Neuronal stem cell (in vitro differentiated cells): ENCODE measurements at regions not wholly inside any gene's neighbourhood (a gene's known extent, or its start where the extent isn't known, plus 50 kb on each side); places are given as distances from the start of the nearest gene placed in this dataset.

Experiments used
- DNase-seq: peaks from one replicate; pipeline ENCODE4 v3.0.0-alpha.2; 2013; ENCODE audit warnings: low spot score
- H2AFZ ChIP-seq: one replicate; pipeline ENCODE4 v1.6.1; 2013; ENCODE audit warnings: mild to moderate bottlenecking, low read length, inconsistent platforms
- H2AK5ac ChIP-seq: 2 replicates; pipeline ENCODE4 v1.6.1; 2013; ENCODE audit warnings: low read depth, mild to moderate bottlenecking, inconsistent platforms, low read length, moderate library complexity, mixed read lengths
- H2BK120ac ChIP-seq: 2 replicates; pipeline ENCODE4 v1.6.1; 2013; ENCODE audit warnings: low read depth, mild to moderate bottlenecking, inconsistent platforms, low read length, moderate library complexity, mixed read lengths
- H2BK12ac ChIP-seq: one replicate; pipeline ENCODE4 v1.6.1; 2013; ENCODE audit warnings: low read length, inconsistent platforms
- H2BK15ac ChIP-seq: 2 replicates; pipeline ENCODE4 v1.6.1; 2013; ENCODE audit warnings: mild to moderate bottlenecking, low read length, inconsistent platforms, mixed read lengths
- H2BK5ac ChIP-seq: one replicate; pipeline ENCODE4 v1.6.1; 2013; ENCODE audit warnings: inconsistent platforms, mild to moderate bottlenecking, low read length, moderate library complexity
- H3K14ac ChIP-seq: one replicate; pipeline ENCODE4 v1.6.1; 2013; ENCODE audit warnings: low read length, inconsistent platforms
- H3K18ac ChIP-seq: 2 replicates; pipeline ENCODE4 v1.6.1; 2013; ENCODE audit warnings: low read length, inconsistent platforms
- H3K23ac ChIP-seq: 2 replicates; pipeline ENCODE4 v1.6.1; 2013; ENCODE audit warnings: low read depth, mild to moderate bottlenecking, mixed read lengths, low read length, inconsistent platforms; ENCODE audit not compliant: poor library complexity
- H3K27ac ChIP-seq: replicated peaks from 3 replicates; pipeline ENCODE4 v1.5.1; 2013; ENCODE audit warnings: low read length, inconsistent platforms
- H3K27me3 ChIP-seq, 3 experiments: 2 replicates each; pipeline ENCODE4 v1.6.1; 2013; ENCODE audit warnings: low read length in 3 of 3, mild to moderate bottlenecking in 2 of 3, inconsistent platforms in 1 of 3, low read depth in 1 of 3, mixed read lengths in 1 of 3, moderate library complexity in 1 of 3; ENCODE audit not compliant: control insufficient read depth in 3 of 3, insufficient read depth in 3 of 3
- H3K36me3 ChIP-seq, 2 donors: replicated peaks in 1 of 2; 2 replicates each; pipeline ENCODE4 v1.6.1; 2013; ENCODE audit warnings: low read length in 2 of 2; ENCODE audit not compliant: control insufficient read depth in 2 of 2, insufficient read depth in 2 of 2
- H3K4ac ChIP-seq: 2 replicates; pipeline ENCODE4 v1.6.1; 2013; ENCODE audit warnings: inconsistent platforms, mild to moderate bottlenecking, low read length, moderate library complexity
- H3K4me1 ChIP-seq, 2 donors: 1 replicate in 1 of 2; 2 replicates in 1 of 2; pipeline ENCODE4 v1.6.1; 2013; ENCODE audit warnings: low read length in 2 of 2, low read depth in 1 of 2; ENCODE audit not compliant: control insufficient read depth in 2 of 2, insufficient read depth in 1 of 2
- H3K4me2 ChIP-seq: one replicate; pipeline ENCODE4 v1.6.1; 2013; ENCODE audit warnings: mild to moderate bottlenecking, low read length, inconsistent platforms; ENCODE audit not compliant: insufficient read depth, poor library complexity, severe bottlenecking
- H3K4me3 ChIP-seq, 2 donors: 2 replicates each; pipeline ENCODE4 v1.5.1; 2013; ENCODE audit warnings: low read length in 2 of 2, mild to moderate bottlenecking in 2 of 2, inconsistent platforms in 1 of 2, moderate library complexity in 1 of 2
- H3K79me1 ChIP-seq: one replicate; pipeline ENCODE4 v1.6.1; 2013; ENCODE audit warnings: low read depth, mild to moderate bottlenecking, inconsistent platforms, low read length, moderate library complexity
- H3K9ac ChIP-seq: one replicate; pipeline ENCODE4 v1.6.1; 2013; ENCODE audit warnings: mild to moderate bottlenecking, low read depth, low read length, inconsistent platforms; ENCODE audit not compliant: poor library complexity
- H3K9me3 ChIP-seq, 2 donors: replicated peaks in 1 of 2; 2 replicates each; pipeline versions ENCODE3 to v1.6.1; 2013; ENCODE audit warnings: low read length in 2 of 2, mild to moderate bottlenecking in 2 of 2, inconsistent platforms in 1 of 2, low read depth in 1 of 2, mixed read lengths in 1 of 2, moderate library complexity in 1 of 2; ENCODE audit not compliant: control insufficient read depth in 2 of 2, insufficient read depth in 1 of 2
- H4K8ac ChIP-seq: one replicate; pipeline ENCODE4 v1.6.1; 2013; ENCODE audit warnings: low read depth, mild to moderate bottlenecking, inconsistent platforms, low read length, moderate library complexity
- H4K91ac ChIP-seq: one replicate; pipeline ENCODE4 v1.6.1; 2013; ENCODE audit warnings: low read length, low read depth, mild to moderate bottlenecking, inconsistent platforms; ENCODE audit not compliant: poor library complexity
- WGBS, 2 donors: extraction: QIAGEN DNeasy Blood & Tissue Kit; methylation state at CpG; one replicate each; pipeline ENCODE4 v1.1.7; 2013; ENCODE audit warnings: missing lambda C conversion rate in 2 of 2, mixed read lengths in 1 of 2; ENCODE audit not compliant: insufficient read length in 2 of 2, insufficient replicate concordance in 1 of 2; ENCODE audit errors: extremely low coverage in 2 of 2; 5-methylcytosine and 5-hydroxymethylcytosine counted together

DNA sequence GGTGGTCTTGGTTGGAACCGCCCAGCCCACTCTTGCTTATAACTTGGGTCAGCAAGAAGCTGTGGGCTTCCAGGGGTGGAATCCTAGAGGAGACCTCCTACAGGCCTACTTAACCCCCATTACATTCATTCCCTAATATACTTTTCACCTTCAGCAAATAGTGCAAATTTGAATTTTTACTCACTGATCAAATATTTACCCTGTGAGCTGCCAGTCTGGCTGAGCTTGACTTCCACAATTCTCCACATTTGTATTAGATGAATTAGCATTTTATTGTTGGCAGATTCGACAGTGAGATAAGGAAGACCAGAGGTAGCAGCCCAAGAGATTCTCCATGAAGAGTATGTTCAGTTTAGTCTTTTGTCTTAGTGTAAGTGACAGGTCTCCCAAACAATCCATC is 199.6 kb downstream of the BCOR start:
- no CpG with 5 or more reads among the region's 2 CpGs for WGBS, 2 donors
- H3K23ac ChIP-seq = no peak overlapping the region
- H3K4ac ChIP-seq = no peak overlapping the region
- H4K91ac ChIP-seq = no peak overlapping the region
- no peak overlapping the region for H3K9ac ChIP-seq
- no peak overlapping the region for H3K27ac ChIP-seq
- H3K27me3 ChIP-seq = no peaks in the 10 kb centered on the region
- no peak overlapping the region for H3K18ac ChIP-seq
- H3K4me2 ChIP-seq = no peak overlapping the region
- peak overlapping the region; percentile 75 for H2BK12ac ChIP-seq
- no peak overlapping the region for H2AK5ac ChIP-seq
- H2BK15ac ChIP-seq = no peak overlapping the region
- H2AFZ ChIP-seq = no peak overlapping the region
- no peaks in the 10 kb centered on the region for H3K36me3 ChIP-seq
- H4K8ac ChIP-seq = no peak overlapping the region
- H3K79me1 ChIP-seq = no peaks in the 10 kb centered on the region
- DNase-seq = no peak
- peaks cover 22% of the 10 kb centered on the region in 2 donors for H3K4me1 ChIP-seq
- H3K4me3 ChIP-seq = no peak overlapping the region
- no peaks in the 10 kb centered on the region for H3K9me3 ChIP-seq
- no peak overlapping the region for H3K14ac ChIP-seq
- no peak overlapping the region for H2BK5ac ChIP-seq
- no peak overlapping the region for H2BK120ac ChIP-seq

DNA sequence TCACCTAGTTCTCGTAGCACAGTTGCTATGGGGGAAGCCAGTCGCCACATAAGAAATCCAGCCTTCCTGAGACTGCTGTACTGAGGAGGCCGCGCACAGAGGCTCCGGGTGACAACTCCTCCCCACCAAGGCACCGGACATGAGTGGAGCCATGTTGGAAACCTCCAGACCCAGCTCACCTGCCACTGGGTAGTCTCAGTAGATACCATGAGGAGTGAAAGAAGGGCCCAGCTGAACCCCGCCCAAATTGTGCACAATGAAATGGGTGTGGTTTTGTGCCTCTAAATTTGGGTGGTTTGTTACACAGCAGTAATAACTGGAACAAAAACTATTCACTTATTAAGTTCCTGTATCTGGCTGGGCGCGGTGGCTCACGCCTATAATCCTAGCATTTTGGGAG is 198.7 kb downstream of the BCOR start:
- Histone ChIP-seq H3K79me1 (no peaks in the 10 kb centered on the region), H2BK15ac (no peak overlapping the region), H2BK120ac (no peak overlapping the region), H3K4me2 (no peak overlapping the region), H3K23ac (no peak overlapping the region), H4K8ac (no peak overlapping the region), H3K4me3 (no peak overlapping the region), H4K91ac (no peak overlapping the region), H3K36me3 (no peaks in the 10 kb centered on the region), H2AK5ac (no peak overlapping the region), H3K27me3 (no peaks in the 10 kb centered on the region), H2AFZ (no peak overlapping the region), H3K9me3 (no peaks in the 10 kb centered on the region), H3K4me1 (peaks cover 22% of the 10 kb centered on the region in 2 donors), H2BK12ac (peak overlapping the region; percentile 73), H2BK5ac (no peak overlapping the region), H3K18ac (no peak overlapping the region), H3K9ac (no peak overlapping the region), H3K14ac (no peak overlapping the region), H3K4ac (no peak overlapping the region), H3K27ac (no peak overlapping the region)
- no CpG with 5 or more reads among the region's 10 CpGs for WGBS, 2 donors
- DNase-seq = no peak

DNA sequence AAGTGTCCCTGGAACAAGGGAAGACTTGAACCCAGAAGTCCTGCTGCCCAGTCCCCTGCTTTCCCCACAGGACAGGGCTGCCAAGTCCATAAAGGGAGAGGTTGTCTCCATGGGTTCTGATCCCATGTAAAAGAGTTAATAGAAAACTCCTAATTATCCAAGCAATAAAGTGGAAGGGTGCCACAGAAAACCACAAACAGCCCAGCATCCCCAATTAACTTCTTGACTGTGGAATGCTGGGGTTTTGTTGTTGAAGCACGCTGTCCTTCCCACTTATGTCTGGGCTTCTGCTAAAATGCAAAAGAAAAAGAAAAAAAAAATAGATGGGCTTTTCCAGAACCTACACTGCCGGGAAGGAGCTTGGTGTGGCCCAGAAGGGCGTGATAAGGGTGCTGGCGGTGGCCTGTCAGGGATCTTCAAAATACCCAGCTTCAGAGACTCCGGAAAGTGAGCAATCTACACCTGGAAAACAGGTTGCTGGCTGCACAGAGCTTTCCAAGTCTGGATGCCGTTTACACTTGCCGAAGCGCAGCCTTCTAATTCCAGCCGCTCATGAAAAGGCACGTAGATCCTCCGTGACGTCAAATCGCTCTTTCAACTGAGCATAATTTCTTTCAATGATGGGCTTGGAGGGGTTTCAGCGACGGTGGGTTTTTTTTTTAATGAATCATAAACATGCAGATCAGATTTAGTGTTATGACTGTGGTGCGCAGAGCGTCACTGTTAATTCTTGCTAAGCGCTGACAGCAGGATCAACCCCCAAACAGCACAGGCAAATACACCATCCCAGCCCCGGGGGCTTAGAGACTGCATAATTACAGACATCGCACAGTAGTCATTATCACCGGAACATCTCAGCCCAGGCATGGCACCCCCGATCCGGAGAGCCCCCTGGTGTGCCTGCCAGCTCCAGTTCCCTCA is 197.6 kb downstream of the BCOR start:
- Histone ChIP-seq H3K18ac (peak overlapping the region; percentile 27), H2BK15ac (no peak overlapping the region), H3K23ac (no peak overlapping the region), H4K91ac (no peak overlapping the region), H3K27me3 (peaks cover 0 to 4% (median 0%) of the 10 kb centered on the region in 3 experiments), H3K27ac (no peak overlapping the region), H2BK5ac (no peak overlapping the region), H2BK120ac (no peak overlapping the region), H4K8ac (no peak overlapping the region), H3K4ac (no peak overlapping the region), H3K4me2 (no peak overlapping the region), H3K9me3 (no peaks in the 10 kb centered on the region), H2AK5ac (no peak overlapping the region), H3K14ac (no peak overlapping the region), H3K4me3 (no peak overlapping the region), H2AFZ (peak overlapping the region; percentile 84), H3K4me1 (peaks cover 25 to 26% of the 10 kb centered on the region in 2 donors), H3K79me1 (no peaks in the 10 kb centered on the region), H2BK12ac (peak overlapping the region; percentile 22), H3K36me3 (no peaks in the 10 kb centered on the region), H3K9ac (no peak overlapping the region)
- no peak for DNase-seq
- WGBS, 2 donors = no CpG with 5 or more reads among the region's 23 CpGs

DNA sequence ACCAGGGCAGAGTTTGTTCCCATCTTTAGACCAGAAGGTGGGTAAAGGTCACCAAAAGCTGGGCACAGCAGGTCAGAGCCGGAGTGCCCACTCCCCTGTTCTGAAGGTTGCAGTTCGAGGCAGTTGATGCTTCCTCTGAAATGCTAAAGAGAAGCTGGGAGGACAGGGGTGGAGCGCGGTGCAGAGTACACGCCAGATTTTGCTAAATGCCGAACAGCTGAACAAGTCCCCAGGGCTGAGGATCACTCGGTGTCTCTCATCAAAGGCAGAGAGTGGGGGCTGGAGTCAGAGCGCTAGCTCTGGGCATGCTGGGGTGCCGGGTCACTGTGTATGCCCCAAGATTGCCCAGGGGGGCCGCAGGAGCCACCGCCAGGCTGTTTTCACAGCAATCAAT is 197.0 kb downstream of the BCOR start:
- Histone ChIP-seq H2BK120ac (no peak overlapping the region), H2BK12ac (peak overlapping the region; percentile 22), H3K27ac (no peak overlapping the region), H2AFZ (peak overlapping the region; percentile 84), H3K4ac (no peak overlapping the region), H3K14ac (no peak overlapping the region), H4K8ac (no peak overlapping the region), H3K18ac (peak overlapping the region; percentile 27), H2BK5ac (no peak overlapping the region), H3K9me3 (no peaks in the 10 kb centered on the region), H3K23ac (no peak overlapping the region), H3K79me1 (no peaks in the 10 kb centered on the region), H3K4me1 (peaks cover 27 to 28% of the 10 kb centered on the region in 2 donors), H3K9ac (no peak overlapping the region), H3K4me2 (no peak overlapping the region), H4K91ac (no peak overlapping the region), H3K4me3 (no peak overlapping the region), H2AK5ac (no peak overlapping the region), H3K27me3 (peaks cover 0 to 4% (median 0%) of the 10 kb centered on the region in 3 experiments), H3K36me3 (no peaks in the 10 kb centered on the region), H2BK15ac (no peak overlapping the region)
- DNase-seq = no peak
- no CpG with 5 or more reads among the region's 11 CpGs for WGBS, 2 donors
